GM12865 (cell line): ENCODE measurements at regions not wholly inside any gene's neighbourhood (a gene's known extent, or its start where the extent isn't known, plus 50 kb on each side); places are given as distances from the start of the nearest gene placed in this dataset.

Experiments
- DNase-seq: peaks from one replicate; pipeline ENCODE4 v3.0.0; 2010; ENCODE audit warnings: low read depth
- H3K4me3 ChIP-seq: 2 replicates; pipeline ENCODE4 v1.5.1; 2011; ENCODE audit warnings: mild to moderate bottlenecking, low read depth, low read length, control low read depth
- TF ChIP-seq, protein P1 (sequence below): IDR thresholded peaks from 2 replicates; pipeline ENCODE4 v1.5.1; 2011; ENCODE audit warnings: low read length, control low read depth, low read depth, inconsistent platforms; ENCODE audit not compliant: insufficient read depth; ENCODE audit errors: missing control alignments

DNA sequence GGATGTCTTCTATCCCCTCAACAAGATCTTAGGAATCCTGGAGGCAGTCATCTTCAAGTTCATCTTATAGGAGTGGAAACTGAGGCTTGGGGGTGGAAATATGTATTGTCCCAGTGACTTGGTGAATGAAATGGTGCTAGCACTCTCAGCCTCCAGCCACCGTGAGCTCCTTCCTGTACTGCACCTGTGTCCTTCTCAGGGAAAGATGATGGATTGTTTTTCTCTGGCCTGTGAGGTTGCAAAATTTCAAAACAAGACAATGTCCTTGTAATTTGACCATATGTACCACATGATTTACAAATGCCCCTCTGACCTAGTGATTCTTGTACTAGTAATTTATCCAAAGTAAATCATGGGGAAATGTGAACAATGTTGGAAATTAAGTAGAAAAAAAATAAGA is 71.0 kb upstream of the CHCHD3 start:
- no peak overlapping the region for H3K4me3 ChIP-seq
- TF ChIP-seq, protein P1, sequence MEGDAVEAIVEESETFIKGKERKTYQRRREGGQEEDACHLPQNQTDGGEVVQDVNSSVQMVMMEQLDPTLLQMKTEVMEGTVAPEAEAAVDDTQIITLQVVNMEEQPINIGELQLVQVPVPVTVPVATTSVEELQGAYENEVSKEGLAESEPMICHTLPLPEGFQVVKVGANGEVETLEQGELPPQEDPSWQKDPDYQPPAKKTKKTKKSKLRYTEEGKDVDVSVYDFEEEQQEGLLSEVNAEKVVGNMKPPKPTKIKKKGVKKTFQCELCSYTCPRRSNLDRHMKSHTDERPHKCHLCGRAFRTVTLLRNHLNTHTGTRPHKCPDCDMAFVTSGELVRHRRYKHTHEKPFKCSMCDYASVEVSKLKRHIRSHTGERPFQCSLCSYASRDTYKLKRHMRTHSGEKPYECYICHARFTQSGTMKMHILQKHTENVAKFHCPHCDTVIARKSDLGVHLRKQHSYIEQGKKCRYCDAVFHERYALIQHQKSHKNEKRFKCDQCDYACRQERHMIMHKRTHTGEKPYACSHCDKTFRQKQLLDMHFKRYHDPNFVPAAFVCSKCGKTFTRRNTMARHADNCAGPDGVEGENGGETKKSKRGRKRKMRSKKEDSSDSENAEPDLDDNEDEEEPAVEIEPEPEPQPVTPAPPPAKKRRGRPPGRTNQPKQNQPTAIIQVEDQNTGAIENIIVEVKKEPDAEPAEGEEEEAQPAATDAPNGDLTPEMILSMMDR, result no peak
- no peak for DNase-seq

GRCh38 chr7:133155146-133155545 is 73.3 kb upstream of the CHCHD3 start:
- TF ChIP-seq, protein P1, result no peak
- H3K4me3 ChIP-seq, result no peak overlapping the region
- DNase-seq, result no peak

DNA sequence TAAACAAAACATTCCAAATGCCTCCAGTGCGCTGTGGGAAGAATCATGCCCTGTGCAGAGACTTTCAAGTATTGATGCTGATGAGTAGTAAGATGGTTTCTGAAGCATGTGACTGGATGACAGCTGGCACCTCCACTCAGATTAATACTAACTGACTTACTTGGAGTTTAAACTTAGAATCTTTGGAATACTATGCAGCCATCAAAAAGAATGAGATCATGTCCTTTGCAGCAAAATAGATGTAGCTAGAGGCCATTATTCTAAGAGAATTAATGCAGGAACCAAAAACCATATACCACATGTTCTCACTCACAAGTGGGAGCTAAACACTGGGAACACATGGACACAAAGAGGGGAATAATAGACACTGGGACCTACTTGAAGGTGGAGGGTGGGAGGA is 73.8 kb upstream of the CHCHD3 start:
- TF ChIP-seq, protein P1, result no peak
- DNase-seq, result no peak
- H3K4me3 ChIP-seq, result no peak overlapping the region

DNA sequence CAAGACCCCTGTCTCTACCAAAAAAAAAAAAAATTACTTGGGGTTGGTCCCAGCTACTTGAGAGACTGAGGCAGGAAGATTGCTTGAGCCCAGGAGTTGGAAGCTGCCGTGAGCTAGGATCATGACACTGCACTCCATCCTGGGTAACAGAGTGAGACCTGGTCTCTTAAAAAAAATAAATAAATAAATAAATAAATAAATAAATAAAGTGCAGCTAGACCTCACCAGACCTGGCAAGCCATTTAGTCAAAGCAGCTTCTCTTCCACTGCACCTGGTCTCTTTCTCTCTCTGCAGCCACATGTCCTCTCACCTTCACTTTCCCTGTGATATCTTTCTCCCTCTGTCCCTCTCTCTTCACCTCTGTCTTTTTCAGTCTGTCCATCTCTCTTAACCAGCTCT is 75.2 kb upstream of the CHCHD3 start:
- H3K4me3 ChIP-seq, result no peak overlapping the region
- no peak for DNase-seq
- TF ChIP-seq, protein P1, result no peak

DNA sequence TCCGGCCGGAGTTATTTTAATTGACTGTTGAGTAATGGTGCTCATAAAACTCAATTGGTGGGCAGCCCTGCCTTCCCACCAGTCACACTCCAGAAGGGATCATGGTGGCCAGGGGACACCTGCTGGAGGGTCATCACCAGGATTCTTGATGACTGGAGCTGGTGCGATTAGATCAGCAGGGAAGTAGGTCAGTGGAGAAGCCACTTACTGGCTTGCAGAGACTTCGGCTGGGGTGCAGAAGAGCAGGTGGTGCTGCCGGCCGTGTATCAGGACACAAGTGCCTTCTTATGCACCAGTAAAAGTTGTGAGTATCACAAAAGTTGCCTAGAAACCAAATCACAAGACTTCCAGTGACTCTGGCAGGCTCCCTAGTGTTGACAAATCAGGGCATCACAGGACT is 82.6 kb upstream of the CHCHD3 start:
- H3K4me3 ChIP-seq, result no peak overlapping the region
- TF ChIP-seq, protein P1, result no peak
- no peak for DNase-seq

GRCh38 chr7:133165001-133165400 is 83.1 kb upstream of the CHCHD3 start:
- DNase-seq, result peak; percentile 19
- TF ChIP-seq, protein P1, result no peak
- no peak overlapping the region for H3K4me3 ChIP-seq

GRCh38 chr7:133165529-133165928 is 83.6 kb upstream of the CHCHD3 start:
- TF ChIP-seq, protein P1, result no peak
- H3K4me3 ChIP-seq, result no peak overlapping the region
- no peak for DNase-seq
